Fibroblast of mammary gland (primary cell): ENCODE measurements at regions not wholly inside any gene's neighbourhood (a gene's known extent, or its start where the extent isn't known, plus 50 kb on each side); places are given as distances from the start of the nearest gene placed in this dataset.
A peak's percentile ranks its signal among the peaks of the same experiment; 100 is the strongest.

Source experiments
- DNase-seq: peaks from one replicate; pipeline ENCODE4 v3.0.0-alpha.2; 2010; ENCODE audit warnings: low read depth
- H3K4me3 ChIP-seq: 2 replicates; pipeline ENCODE4 v1.5.1; 2011; ENCODE audit warnings: low read depth, mild to moderate bottlenecking, low read length, moderate library complexity; ENCODE audit not compliant: control insufficient read depth
- TF ChIP-seq, protein P1 (sequence below): conservative IDR thresholded peaks from 2 replicates; pipeline ENCODE4 v1.5.1; 2011; ENCODE audit warnings: low read depth, low read length, inconsistent platforms; ENCODE audit not compliant: control insufficient read depth, insufficient read depth

DNA sequence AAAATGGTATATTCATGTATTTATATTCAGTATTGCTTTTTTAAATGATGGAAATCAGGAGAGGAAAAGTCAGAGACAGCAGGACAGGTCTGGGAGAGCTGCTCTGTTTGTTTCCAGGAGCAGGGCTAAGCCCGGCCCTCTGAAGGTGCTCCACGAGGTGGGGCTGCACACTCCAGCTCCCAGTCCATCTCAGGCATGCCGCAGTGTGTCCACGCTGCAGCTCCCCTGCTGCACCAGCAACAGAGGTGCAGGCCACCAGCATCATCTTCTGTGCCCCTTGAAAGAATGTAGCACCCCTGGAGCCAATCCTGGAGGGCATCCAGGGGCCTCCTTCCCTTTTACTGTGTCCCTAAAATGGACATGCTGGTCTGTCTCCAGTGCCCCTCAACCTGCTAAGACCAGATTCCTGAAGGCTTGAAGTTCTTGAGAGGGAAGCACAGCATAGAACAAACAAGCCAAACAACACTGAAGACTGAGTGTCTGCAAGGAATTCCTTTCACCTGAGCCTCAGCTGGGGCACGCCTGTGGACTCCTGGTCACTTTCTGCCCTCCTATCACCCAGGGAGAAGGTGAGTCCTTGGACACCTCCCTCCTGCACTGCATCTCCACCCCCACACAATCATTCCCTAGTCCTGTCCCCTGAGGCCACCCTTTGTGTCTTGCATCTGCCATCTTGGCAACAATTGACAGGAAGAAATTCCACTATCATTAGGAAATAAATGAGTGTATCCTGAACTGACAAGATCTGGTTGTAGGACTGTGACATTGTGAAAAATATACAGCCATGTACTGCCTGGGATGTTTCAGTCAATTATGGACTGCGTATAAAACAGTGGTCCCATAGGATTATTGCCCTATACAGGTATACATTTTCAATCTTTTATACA lies 100.5 kb downstream of the CXCL12 start:
- TF ChIP-seq, protein P1, sequence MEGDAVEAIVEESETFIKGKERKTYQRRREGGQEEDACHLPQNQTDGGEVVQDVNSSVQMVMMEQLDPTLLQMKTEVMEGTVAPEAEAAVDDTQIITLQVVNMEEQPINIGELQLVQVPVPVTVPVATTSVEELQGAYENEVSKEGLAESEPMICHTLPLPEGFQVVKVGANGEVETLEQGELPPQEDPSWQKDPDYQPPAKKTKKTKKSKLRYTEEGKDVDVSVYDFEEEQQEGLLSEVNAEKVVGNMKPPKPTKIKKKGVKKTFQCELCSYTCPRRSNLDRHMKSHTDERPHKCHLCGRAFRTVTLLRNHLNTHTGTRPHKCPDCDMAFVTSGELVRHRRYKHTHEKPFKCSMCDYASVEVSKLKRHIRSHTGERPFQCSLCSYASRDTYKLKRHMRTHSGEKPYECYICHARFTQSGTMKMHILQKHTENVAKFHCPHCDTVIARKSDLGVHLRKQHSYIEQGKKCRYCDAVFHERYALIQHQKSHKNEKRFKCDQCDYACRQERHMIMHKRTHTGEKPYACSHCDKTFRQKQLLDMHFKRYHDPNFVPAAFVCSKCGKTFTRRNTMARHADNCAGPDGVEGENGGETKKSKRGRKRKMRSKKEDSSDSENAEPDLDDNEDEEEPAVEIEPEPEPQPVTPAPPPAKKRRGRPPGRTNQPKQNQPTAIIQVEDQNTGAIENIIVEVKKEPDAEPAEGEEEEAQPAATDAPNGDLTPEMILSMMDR, result no peak
- no peak overlapping the region for H3K4me3 ChIP-seq
- no peak for DNase-seq

DNA sequence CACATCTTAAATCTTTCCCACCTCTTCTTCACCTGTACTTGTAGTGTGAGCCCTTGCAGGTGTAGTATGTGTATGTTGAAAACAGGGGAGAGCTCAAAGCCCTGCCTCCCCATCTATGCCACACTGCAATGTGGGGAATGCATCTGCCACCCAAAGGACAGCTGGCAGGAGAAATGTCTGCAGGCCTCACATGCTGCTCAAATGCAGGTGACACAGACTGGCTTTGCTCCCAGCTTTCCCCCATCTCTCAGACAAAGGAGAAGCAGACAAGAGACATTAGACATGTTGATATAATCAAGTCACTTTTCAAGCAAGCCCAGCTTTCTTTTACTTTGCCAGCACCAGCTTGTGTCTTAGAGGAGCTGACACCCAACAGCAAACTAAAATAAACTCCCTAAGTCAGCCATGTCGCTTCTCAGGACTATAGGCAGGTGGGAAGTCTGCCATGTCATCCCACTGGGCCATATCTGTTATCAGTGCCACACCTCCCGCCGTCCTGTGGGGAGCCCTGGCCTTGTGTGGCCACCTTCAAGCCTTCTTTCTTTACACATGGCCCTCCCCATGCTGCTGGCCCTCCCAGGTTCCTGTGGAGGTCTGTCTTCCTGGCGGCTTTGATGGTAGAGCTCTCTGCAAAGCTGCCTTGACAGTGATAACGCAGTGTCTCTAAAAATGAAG lies 102.1 kb downstream of the CXCL12 start:
- TF ChIP-seq, protein P1, result no peak
- no peak for DNase-seq
- H3K4me3 ChIP-seq, result no peak overlapping the region

DNA sequence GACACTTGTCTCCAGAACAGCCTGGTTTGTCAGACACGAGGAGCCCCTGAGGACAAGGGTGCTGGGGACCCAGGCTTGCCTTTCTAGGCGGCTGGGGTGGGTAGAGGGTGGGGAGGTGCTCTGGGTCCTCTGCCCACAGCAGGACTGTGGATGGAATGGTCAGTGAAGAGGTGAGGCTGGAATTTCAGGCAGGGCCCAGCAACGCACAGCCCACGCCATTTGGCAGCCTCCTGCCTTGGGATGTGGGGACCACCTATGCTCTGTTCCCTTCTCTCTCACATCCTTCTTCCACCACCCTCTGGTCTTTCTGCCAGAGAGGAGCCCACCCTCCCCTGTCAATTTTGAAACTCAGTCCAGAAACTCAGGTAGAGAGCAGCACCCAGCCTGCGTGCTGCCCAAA lies 103.2 kb downstream of the CXCL12 start:
- no peak for DNase-seq
- H3K4me3 ChIP-seq, result no peak overlapping the region
- TF ChIP-seq, protein P1, result no peak

DNA sequence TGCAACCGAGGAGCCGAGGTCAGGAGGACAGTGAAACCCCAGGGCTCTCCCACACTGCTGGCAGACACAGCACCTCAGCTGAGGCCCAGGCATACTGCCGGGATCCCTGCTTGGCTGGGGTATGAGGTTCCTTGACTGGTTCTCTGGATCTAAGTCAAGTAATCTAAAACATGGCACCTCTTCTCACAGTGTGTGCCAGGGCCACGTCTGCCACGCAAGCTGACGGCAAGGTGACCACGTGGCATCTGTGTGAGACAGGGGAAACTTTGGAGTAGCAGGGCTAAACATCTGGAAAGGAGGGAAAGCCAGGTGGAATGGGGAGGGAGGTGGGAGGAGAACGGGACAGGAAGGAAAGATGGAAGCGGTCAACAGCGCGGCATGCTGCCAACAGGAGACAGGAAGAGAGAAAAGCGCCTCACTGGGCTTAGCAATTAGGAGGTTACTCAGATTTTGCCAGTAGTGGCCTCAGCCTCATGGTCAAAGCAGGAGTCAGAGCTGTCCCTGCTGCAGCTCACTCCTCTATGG lies 103.7 kb downstream of the CXCL12 start:
- DNase-seq, result peak; percentile 63
- TF ChIP-seq, protein P1, result no peak
- no peak overlapping the region for H3K4me3 ChIP-seq

DNA sequence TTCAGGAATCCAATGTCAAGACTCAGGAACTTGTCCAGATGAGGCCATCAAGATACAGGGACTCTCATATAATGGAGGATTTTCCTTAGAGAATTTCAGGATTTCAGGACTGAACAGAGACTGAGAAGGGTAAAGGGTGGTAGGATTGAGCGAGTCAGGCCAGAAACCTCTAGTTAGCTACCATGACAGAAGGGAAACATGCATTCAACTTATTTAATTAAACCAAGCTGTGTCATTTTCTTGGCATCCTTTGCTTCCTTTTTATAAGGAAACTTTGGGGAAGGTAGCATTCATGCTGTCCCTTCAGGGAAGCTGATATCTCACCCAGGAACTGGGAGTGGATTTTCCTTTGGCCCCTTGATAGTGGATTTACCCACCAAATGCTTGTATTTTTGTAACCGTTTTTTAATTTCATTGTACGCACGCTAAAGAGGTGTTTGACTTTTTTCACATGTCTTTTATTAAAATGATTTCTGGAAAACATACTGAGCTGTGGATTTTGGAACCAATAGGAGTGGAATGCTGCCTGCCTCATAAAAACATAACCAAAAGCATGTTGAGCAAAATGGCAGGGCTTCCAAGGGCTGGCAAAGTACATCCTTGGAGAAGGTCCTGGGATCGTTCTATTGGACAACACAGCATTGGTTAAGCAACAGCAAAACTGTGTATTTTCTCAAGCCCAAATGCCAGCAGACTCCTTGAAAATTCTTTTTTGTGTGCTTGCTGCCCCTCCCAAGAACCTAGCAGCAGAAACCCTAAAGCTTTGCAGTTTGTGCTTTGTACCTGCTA lies 104.5 kb downstream of the CXCL12 start:
- H3K4me3 ChIP-seq, result no peak overlapping the region
- TF ChIP-seq, protein P1, result no peak
- DNase-seq, result peak; percentile 58

DNA sequence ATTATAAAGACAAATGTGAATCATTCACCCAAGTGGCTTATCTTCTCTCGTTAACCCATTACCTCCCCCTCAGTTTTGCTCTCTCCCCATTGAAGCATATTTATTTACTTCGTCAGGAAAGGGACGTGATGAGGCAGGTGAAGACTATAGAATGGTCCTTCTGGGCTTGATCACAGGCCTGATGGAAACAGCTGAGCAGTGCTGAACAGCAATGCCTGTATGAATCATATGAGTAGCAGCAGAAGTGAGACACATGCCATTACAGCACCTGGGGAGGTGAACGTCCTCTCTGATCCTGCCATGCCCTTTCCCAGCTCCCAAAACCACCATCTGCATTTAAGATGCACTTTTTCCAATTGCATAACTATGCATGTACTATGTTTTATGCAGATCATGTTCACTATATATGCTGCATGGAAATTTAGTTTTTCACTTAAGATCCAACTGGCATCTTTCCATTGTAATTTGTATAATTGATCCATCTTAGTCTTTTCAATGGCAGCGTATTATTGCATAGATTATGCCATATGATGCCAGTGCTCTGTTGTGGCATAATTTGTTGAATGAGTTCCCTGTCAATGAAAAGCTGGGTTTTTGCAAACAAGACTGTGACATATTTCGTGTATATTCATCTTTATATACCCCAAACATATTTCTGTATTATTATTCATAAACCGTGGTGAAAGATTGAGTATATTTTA lies 105.3 kb downstream of the CXCL12 start:
- H3K4me3 ChIP-seq, result no peak overlapping the region
- TF ChIP-seq, protein P1, result no peak
- no peak for DNase-seq
